ENCODE measurements at regions not wholly inside any gene's neighbourhood (a gene's known extent, or its start where the extent isn't known, plus 50 kb on each side); places are given as distances from the start of the nearest gene placed in this dataset.

DNA sequence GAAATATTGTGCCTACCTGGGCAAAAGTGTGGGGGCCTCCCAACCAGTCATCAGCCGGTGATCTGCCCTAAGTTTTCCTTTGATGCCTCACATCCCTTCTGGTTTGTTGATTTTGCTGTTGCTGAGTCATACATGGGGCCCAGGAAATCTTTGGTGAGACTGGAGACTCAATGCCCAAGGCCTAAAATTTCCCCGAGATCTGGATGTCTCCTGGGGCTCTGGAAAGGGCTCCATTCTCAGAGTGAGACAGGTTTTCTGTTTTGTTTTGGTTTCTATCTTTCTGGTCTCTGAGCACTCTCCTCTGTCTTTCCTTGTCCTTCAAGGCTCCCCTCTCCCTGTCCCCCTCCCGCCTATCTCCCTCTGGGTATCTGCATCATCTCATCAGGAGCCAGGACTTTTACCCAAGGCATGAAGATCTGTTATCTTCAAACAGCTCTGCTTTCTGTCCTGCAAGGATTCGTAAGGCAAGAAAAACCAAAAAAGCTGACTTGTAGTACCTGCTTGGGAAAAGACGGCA, 152.8 kb upstream of the MAX start:
- no peak for TF ChIP-seq HNF4A (conservative IDR thresholded peaks at IDR 0.05)
- TF ChIP-seq, protein P1, sequence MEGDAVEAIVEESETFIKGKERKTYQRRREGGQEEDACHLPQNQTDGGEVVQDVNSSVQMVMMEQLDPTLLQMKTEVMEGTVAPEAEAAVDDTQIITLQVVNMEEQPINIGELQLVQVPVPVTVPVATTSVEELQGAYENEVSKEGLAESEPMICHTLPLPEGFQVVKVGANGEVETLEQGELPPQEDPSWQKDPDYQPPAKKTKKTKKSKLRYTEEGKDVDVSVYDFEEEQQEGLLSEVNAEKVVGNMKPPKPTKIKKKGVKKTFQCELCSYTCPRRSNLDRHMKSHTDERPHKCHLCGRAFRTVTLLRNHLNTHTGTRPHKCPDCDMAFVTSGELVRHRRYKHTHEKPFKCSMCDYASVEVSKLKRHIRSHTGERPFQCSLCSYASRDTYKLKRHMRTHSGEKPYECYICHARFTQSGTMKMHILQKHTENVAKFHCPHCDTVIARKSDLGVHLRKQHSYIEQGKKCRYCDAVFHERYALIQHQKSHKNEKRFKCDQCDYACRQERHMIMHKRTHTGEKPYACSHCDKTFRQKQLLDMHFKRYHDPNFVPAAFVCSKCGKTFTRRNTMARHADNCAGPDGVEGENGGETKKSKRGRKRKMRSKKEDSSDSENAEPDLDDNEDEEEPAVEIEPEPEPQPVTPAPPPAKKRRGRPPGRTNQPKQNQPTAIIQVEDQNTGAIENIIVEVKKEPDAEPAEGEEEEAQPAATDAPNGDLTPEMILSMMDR (IDR thresholded peaks at IDR 0.05; ENCODE audit: low read depth, low read length, missing input control) = no peak
- TF ChIP-seq, protein P2, sequence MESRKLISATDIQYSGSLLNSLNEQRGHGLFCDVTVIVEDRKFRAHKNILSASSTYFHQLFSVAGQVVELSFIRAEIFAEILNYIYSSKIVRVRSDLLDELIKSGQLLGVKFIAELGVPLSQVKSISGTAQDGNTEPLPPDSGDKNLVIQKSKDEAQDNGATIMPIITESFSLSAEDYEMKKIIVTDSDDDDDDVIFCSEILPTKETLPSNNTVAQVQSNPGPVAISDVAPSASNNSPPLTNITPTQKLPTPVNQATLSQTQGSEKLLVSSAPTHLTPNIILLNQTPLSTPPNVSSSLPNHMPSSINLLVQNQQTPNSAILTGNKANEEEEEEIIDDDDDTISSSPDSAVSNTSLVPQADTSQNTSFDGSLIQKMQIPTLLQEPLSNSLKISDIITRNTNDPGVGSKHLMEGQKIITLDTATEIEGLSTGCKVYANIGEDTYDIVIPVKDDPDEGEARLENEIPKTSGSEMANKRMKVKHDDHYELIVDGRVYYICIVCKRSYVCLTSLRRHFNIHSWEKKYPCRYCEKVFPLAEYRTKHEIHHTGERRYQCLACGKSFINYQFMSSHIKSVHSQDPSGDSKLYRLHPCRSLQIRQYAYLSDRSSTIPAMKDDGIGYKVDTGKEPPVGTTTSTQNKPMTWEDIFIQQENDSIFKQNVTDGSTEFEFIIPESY (IDR thresholded peaks at IDR 0.05) = no peak
- TF ChIP-seq, protein P3, sequence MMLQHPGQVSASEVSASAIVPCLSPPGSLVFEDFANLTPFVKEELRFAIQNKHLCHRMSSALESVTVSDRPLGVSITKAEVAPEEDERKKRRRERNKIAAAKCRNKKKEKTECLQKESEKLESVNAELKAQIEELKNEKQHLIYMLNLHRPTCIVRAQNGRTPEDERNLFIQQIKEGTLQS (IDR thresholded peaks at IDR 0.05) = no peak
